ENCODE measurements at regions not wholly inside any gene's neighbourhood (a gene's known extent, or its start where the extent isn't known, plus 50 kb on each side); places are given as distances from the start of the nearest gene placed in this dataset.

DNA sequence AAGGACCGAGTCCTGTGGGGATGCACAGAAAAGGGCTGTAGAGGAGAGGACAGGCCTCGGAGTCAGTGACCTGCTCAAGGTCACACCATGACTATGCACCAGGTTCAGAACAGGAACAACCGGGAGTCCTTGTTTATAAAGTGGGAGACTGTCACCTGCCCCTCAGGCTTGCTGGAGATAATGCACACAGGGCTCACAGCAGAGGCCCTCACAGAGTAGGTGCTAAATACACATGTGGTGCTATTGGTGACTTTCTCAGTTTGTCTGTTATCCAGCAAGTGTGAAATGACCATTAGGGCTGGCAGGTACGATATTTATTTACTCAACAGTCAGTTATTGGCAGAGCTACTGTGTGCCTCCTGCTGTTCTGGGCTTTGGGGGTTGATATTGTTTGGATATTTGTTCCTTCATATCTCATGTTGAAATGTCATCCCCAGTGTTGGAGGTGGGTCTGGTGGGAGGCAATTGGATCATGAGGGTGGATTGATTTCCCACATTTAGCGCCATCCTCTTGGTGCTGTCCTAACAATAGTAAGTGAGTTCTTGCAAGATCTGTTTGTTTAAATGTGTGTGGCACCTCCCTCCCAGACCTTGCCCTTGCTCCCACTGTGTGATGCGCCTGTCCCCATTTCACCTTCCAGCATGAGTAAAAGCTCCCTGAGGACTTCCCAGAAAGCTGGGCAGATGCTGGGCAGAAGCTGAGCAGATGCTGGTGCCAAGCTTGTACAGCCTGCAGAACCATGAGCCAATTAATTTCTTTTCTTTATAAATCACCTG is 162.1 kb upstream of the MPHOSPH6 start:
- peaks cover 7% of the 10 kb centered on the region for H3K27me3 Mint-ChIP-seq (ENCODE audit: low read depth)
- no peak for DNase-seq (ENCODE audit: low spot score)
- H3K4me1 Mint-ChIP-seq (ENCODE audit: low read depth): no peaks in the 10 kb centered on the region
- TF ChIP-seq, protein P1, sequence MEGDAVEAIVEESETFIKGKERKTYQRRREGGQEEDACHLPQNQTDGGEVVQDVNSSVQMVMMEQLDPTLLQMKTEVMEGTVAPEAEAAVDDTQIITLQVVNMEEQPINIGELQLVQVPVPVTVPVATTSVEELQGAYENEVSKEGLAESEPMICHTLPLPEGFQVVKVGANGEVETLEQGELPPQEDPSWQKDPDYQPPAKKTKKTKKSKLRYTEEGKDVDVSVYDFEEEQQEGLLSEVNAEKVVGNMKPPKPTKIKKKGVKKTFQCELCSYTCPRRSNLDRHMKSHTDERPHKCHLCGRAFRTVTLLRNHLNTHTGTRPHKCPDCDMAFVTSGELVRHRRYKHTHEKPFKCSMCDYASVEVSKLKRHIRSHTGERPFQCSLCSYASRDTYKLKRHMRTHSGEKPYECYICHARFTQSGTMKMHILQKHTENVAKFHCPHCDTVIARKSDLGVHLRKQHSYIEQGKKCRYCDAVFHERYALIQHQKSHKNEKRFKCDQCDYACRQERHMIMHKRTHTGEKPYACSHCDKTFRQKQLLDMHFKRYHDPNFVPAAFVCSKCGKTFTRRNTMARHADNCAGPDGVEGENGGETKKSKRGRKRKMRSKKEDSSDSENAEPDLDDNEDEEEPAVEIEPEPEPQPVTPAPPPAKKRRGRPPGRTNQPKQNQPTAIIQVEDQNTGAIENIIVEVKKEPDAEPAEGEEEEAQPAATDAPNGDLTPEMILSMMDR (IDR thresholded peaks at IDR 0.05): no peak
- no peaks in the 10 kb centered on the region for H3K9me3 Mint-ChIP-seq (ENCODE audit: low read depth)
- no peak overlapping the region for H3K27ac Mint-ChIP-seq (ENCODE audit: unreplicated experiment)
- H3K36me3 Mint-ChIP-seq (ENCODE audit: low read depth): no peaks in the 10 kb centered on the region
- no peak overlapping the region for H3K4me3 Mint-ChIP-seq (ENCODE audit: unreplicated experiment)

DNA sequence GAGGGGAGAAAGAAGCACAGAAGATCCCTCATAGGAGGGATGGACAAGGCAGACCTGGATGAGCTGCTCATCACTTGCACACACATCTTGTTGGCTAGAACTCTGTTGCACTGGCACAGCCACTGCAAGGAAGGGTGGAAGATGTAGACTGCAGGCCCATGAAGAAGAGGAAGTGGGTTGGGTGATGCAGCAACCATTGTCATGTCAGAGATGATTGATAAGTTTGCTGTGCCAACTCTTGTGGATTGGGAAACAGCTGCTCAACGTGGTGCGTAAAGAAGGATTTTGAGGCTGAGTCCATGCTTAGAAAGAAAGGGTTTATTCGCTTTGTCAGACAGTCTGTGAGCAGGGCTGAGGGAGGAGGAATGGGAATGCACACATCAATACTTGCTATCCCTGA is 161.4 kb upstream of the MPHOSPH6 start:
- Mint-ChIP-seq H3K36me3 (ENCODE audit: low read depth) (no peaks in the 10 kb centered on the region), H3K9me3 (ENCODE audit: low read depth) (no peaks in the 10 kb centered on the region), H3K4me1 (ENCODE audit: low read depth) (no peaks in the 10 kb centered on the region), H3K4me3 (ENCODE audit: unreplicated experiment) (no peak overlapping the region), H3K27me3 (ENCODE audit: low read depth) (peaks cover 7% of the 10 kb centered on the region), H3K27ac (ENCODE audit: unreplicated experiment) (no peak overlapping the region)
- TF ChIP-seq, protein P1 (IDR thresholded peaks at IDR 0.05): no peak
- DNase-seq (ENCODE audit: low spot score): no peak

DNA sequence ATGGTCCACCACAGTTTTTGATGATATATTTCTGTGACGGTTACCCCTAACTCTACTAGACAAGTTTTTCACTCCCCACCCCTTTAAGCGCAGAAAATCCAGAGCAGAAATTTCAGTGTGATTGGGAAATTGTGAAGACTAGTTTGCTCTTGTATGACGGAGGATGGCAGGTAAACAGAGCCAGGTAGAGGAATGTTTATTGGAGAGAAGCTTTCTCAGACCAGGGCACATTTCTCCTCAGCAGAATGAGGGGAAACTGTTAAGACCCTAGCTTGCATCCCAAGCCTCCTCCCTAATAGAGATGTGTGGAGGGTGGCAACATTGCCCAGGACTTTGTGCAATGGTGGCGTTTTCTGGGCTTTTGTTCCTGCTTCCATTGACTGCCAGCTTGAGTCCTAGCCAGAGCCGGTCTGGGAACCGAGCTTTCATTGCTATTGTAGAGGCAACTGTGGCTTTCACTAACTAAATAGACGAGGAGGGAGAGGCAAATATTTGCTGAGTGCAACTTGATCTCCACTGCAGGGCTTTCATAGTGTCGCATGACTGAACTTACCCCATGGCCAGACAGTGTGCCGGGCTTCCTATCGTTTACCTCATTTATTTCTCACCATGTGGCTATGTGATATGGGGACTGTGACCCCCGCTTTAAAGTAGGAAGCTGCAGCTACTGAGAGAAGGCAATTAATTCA is 159.6 kb upstream of the MPHOSPH6 start:
- H3K27me3 Mint-ChIP-seq (ENCODE audit: low read depth): peaks cover 4% of the 10 kb centered on the region
- no peaks in the 10 kb centered on the region for H3K9me3 Mint-ChIP-seq (ENCODE audit: low read depth)
- TF ChIP-seq, protein P1 (IDR thresholded peaks at IDR 0.05): no peak
- DNase-seq (ENCODE audit: low spot score): no peak
- H3K36me3 Mint-ChIP-seq (ENCODE audit: low read depth): no peaks in the 10 kb centered on the region
- H3K27ac Mint-ChIP-seq (ENCODE audit: unreplicated experiment): no peak overlapping the region
- H3K4me1 Mint-ChIP-seq (ENCODE audit: low read depth): no peaks in the 10 kb centered on the region
- H3K4me3 Mint-ChIP-seq (ENCODE audit: unreplicated experiment): no peak overlapping the region

DNA sequence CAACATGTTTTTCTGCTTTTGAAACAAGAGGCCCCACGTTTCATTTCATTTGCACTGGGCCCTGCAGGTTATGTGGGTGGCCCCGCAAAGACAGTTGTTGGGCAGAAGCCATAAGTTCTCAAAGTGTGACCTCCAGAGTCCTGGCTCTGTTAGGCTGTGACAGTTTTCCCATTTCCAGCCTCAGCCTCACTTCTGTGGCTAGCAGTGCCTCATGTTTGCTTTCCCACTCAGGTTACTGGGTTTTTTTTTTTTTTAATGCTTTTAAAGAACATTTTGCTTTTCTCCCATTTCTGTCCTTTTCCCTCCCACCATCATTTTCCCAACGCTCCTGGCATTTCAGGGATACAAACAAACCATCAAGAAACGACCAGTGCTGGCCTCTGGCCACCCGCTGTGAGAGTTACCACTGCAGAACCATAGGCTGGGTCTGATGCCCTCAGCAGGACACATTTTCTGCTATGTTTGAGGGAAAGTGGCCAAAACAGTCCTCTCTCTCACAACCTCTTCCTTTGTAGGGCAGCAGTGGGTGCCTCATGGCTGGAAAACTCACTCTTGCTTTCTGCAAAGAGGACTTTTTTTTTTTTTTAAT is 159.0 kb upstream of the MPHOSPH6 start:
- peaks cover 6% of the 10 kb centered on the region for H3K9me3 Mint-ChIP-seq (ENCODE audit: low read depth)
- peaks cover 1% of the 10 kb centered on the region for H3K36me3 Mint-ChIP-seq (ENCODE audit: low read depth)
- H3K27ac Mint-ChIP-seq (ENCODE audit: unreplicated experiment): no peak overlapping the region
- H3K27me3 Mint-ChIP-seq (ENCODE audit: low read depth): peaks cover 4% of the 10 kb centered on the region
- no peaks in the 10 kb centered on the region for H3K4me1 Mint-ChIP-seq (ENCODE audit: low read depth)
- no peak overlapping the region for H3K4me3 Mint-ChIP-seq (ENCODE audit: unreplicated experiment)
- TF ChIP-seq, protein P1 (IDR thresholded peaks at IDR 0.05): no peak
- no peak for DNase-seq (ENCODE audit: low spot score)

DNA sequence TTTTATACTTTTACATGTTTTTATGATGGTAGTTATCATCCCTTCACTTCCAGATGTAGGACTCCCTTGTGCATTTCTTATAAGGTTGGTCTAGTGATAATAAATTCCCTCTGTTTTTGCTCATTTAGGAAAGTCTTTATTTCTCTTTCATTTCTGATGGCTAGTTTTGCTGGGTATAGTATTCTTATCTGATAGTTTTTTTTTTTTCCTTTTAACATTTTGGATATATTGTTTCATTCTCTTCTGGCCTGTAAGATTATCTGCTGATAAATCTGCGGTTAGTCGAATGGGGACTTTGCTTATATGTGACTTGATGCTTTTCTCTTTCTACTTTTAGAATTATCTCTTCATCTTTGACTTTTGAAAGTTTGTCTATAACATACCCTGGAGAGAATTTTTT is 153.1 kb upstream of the MPHOSPH6 start:
- Mint-ChIP-seq H3K9me3 (ENCODE audit: low read depth) (peaks cover 26% of the 10 kb centered on the region), H3K27me3 (ENCODE audit: low read depth) (no peaks in the 10 kb centered on the region), H3K4me3 (ENCODE audit: unreplicated experiment) (no peak overlapping the region), H3K36me3 (ENCODE audit: low read depth) (peaks cover 2% of the 10 kb centered on the region), H3K4me1 (ENCODE audit: low read depth) (no peaks in the 10 kb centered on the region), H3K27ac (ENCODE audit: unreplicated experiment) (no peak overlapping the region)
- DNase-seq (ENCODE audit: low spot score): no peak
- TF ChIP-seq, protein P1 (IDR thresholded peaks at IDR 0.05): no peak

Measured in chondrocyte (in vitro differentiated cells).